COLO829 (cell line): ENCODE measurements at regions not wholly inside any gene's neighbourhood (a gene's known extent, or its start where the extent isn't known, plus 50 kb on each side); places are given as distances from the start of the nearest gene placed in this dataset.
A peak's percentile ranks its signal among the peaks of the same experiment; 100 is the strongest.

Source experiments
- DNase-seq: peaks from one replicate; pipeline ENCODE4 v3.0.0; 2012; ENCODE audit warnings: low spot score

DNA sequence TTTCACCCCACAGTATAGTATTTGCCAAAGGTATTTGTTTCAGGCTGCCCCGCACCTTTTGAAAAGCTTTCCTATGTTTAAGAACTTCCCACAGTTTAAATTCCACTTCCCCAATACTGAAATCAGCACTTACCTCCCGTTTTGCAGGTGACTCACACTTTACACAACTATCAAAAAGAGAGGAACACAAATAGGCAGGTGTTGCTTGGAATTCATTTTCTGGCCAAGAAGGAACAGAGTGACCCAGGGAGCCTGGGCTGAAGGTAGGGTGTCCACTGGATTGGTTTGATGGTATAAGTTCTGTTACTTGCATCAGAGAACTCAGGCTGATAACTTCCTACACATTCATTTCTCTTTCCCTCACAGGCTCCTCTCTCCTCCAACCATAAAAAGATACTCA, 60.1 kb upstream of the SLC30A5 start:
- DNase-seq = no peak

DNA sequence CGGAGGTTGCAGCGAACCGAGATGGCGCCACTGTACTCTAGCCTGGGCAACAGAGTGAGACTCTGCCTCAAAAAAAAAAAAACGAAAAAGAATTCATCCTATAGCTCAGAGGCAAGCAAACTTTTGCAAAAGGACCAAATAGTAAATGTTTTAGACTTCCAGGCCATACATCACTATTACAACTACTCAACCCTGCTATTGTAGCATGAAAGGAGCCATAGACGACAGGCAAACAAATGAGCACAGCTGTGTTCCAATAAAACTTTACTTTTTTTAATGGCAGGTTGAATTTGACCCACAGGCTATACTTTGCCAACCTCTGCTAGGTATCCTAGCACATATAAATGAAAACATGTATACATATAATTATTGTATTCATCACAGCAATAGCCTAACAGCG, 58.9 kb upstream of the SLC30A5 start:
- DNase-seq = no peak

DNA sequence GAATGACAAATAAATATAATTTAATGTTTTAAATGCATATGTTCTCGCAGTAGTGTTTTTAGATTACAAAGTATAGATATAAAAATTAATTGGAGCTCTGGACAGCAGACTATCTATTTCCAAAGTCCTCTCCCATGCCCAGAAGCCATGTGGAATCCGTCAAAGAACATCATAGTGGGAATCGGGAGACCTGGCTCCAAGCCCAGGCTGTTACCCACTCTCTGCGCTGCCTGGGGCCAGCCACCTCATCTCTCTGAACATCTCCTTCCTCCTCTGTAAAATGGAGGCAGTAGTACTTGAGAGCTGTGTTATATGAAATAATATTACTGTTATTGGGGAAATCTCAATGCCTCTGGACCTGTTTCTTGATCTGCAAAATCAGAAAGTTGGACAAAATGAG, 58.1 kb upstream of the SLC30A5 start:
- no peak for DNase-seq

DNA sequence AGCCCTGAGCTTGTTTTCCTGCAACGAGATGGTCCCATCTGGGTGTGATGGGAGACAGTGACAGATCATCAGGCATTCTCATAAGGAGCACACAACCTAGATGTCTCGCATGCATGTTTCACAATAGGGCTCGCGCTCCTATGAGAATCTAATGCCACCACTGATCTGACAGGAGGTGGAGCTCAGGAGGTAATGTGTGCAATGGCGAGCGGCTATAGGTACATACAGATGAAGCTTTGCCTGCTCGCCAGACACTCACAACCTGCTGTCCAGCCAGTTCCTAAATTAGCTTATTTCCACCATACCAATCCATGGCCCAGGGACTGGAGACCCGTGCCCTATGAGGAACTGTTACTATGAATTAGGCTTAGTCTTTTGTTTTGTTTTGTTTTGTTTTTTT, 55.3 kb upstream of the SLC30A5 start:
- no peak for DNase-seq

DNA sequence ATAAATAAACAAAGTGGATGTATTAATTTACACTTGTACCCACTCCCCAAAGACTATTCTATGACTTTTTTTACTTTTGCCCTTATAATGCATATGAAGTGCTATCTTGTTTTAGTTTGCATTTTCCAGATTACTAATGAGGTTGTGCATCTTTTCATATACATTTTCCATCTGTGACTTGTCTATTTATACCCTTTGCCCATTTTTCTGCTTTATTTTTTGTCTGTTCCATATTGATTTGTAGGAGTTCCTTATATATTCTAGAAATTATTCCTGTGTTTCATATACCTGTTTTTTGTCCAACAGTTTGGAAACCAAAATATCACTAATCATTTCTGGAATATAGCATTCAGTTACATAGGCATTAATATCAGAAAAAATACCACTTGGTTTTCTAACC, 54.0 kb upstream of the SLC30A5 start:
- DNase-seq = no peak

DNA sequence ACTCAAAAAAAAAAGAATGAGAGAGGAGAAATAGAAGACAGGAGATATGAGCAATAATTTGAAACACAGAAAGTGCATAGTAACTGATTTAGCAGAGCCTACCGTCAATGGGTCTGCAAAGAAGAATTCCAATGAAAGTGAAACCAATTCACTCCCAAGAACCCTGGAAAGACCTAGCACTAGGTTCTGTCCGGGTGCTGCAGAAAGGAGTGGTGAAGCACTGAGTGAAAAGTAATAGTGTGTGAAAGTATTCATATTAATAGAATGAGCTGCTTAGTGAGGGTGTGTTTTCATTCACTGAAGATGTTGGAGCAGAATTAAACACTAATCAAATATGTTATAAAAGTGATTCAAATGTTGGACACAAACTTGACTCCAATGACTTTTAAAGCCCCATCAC, 51.3 kb upstream of the SLC30A5 start:
- DNase-seq = no peak

DNA sequence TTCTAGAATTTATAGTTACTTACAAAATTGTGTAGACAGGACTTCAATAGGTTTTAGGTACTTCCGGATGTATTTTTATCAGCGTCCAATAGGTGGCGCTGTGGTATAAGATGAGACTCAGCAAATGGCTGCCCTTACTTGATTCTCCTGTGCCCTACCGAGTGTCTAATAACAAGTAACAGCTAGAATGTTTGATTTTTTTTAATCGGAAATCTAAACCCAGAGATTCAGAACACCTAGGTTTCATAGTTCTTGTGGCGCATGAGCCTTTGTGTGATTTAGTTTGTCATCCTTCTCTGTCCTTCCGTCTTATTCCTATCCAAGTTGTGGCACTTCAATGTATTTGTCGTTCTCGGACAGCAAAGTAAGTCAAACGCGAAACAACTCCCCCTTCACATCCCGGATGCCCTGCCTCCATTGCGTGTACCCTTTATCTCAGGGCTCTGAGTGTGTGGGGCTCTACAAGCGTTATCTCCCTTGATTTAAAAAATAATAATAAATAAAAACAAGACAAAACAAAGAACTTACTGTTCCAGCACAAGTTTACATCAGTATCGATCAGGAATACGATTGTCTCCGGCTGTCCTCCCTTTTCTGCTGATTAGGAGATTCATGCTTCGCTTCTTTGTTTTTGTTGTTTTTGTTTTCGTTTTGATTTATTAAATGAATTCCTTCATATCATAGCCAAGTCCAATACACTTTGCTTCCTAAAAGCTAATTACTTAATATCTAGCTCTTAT, 50.7 kb upstream of the SLC30A5 start:
- peak; percentile 74 for DNase-seq

DNA sequence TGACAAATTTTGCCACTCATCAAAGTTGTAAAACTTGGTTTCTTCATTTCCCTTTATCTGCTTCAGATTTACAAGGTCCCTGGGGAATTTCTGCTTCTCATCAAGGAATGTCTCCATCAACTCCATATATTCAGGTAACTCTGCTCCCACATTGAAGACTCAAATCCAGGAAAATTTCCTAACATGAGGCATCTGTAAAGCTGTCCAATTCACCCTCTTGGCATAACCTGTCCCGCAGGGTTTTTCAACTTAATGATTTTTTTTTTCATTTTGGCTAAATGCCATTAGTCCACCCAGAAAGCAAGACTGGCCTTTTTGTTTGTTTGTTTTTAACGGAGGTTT, 50.2 kb upstream of the SLC30A5 start:
- no peak for DNase-seq
